Vagina (tissue), 2 donors: ENCODE measurements at regions not wholly inside any gene's neighbourhood (a gene's known extent, or its start where the extent isn't known, plus 50 kb on each side); places are given as distances from the start of the nearest gene placed in this dataset.

Source experiments
- POLR2A ChIP-seq, 2 donors: fragments of 450-650 bp; IDR thresholded peaks; one replicate each; pipeline ENCODE4 v1.6.1; 2017; ENCODE audit warnings: antibody characterized with exemption in 2 of 2, mild to moderate bottlenecking in 2 of 2, moderate library complexity in 2 of 2
- POLR2AphosphoS5 ChIP-seq, 2 donors: sonication (generic); formaldehyde crosslinking; IDR thresholded peaks; one replicate each; pipeline ENCODE4 v1.9.0; 2017; ENCODE audit warnings: antibody characterized with exemption in 2 of 2, mild to moderate bottlenecking in 2 of 2, low read depth in 1 of 2; ENCODE audit not compliant: insufficient read depth in 1 of 2
- TF ChIP-seq, protein P1 (sequence below), 3 experiments: fragments of 450-650 bp in 2 of 3; fragments of 200-600 bp in 1 of 3; sonication (generic) in 1 of 3; IDR thresholded peaks; one replicate each; pipeline ENCODE4 v1.5.1; 2017 to 2019; ENCODE audit warnings: antibody characterized with exemption in 3 of 3, mild to moderate bottlenecking in 2 of 3, moderate library complexity in 2 of 3

DNA sequence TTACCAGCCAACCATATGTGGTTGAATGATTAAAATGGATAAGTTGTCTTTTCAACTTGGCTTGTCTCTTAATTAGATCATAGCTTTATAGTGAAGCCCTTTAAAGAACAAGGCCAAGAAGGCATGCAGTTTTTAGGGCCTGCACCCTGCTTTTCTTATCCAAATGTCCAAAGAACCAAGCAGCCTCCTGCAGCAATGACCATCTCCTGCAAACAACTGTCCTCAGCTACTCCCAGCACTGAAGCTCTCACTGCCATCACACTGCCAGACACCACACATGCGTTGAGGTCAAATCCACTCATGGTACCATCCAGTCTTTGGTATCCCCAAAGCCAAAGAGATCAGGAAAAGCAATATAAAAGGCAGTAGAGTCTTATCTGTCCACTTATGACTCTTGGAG is 210.3 kb downstream of the ACTR3B start:
- TF ChIP-seq POLR2A (IDR thresholded peaks at IDR 0.05) (no peak), POLR2AphosphoS5 (IDR thresholded peaks at IDR 0.05; ENCODE audit: insufficient read depth in 1 of 2, low read depth in 1 of 2) (no peak)
- TF ChIP-seq, protein P1, sequence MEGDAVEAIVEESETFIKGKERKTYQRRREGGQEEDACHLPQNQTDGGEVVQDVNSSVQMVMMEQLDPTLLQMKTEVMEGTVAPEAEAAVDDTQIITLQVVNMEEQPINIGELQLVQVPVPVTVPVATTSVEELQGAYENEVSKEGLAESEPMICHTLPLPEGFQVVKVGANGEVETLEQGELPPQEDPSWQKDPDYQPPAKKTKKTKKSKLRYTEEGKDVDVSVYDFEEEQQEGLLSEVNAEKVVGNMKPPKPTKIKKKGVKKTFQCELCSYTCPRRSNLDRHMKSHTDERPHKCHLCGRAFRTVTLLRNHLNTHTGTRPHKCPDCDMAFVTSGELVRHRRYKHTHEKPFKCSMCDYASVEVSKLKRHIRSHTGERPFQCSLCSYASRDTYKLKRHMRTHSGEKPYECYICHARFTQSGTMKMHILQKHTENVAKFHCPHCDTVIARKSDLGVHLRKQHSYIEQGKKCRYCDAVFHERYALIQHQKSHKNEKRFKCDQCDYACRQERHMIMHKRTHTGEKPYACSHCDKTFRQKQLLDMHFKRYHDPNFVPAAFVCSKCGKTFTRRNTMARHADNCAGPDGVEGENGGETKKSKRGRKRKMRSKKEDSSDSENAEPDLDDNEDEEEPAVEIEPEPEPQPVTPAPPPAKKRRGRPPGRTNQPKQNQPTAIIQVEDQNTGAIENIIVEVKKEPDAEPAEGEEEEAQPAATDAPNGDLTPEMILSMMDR (IDR thresholded peaks at IDR 0.05) = no peak
